H9 (cell line): ENCODE measurements at regions not wholly inside any gene's neighbourhood (a gene's known extent, or its start where the extent isn't known, plus 50 kb on each side); places are given as distances from the start of the nearest gene placed in this dataset.

Experiments
- DNase-seq: peaks from one replicate; pipeline ENCODE4 v3.0.0-alpha.2; 2017
- H2AFZ ChIP-seq: one replicate; pipeline ENCODE4 v1.6.1; 2013; ENCODE audit warnings: mild to moderate bottlenecking, low read length, control low read depth, moderate library complexity
- H2AK5ac ChIP-seq: 2 replicates; pipeline ENCODE4 v1.6.1; 2013; ENCODE audit warnings: low read length, control low read depth, mixed read lengths; ENCODE audit not compliant: insufficient read length
- H2BK120ac ChIP-seq: one replicate; pipeline ENCODE4 v1.6.1; 2013; ENCODE audit warnings: low read depth, mild to moderate bottlenecking, low read length, control low read depth, inconsistent platforms; ENCODE audit not compliant: poor library complexity, severe bottlenecking
- H2BK12ac ChIP-seq: 2 replicates; pipeline ENCODE4 v1.6.1; 2013; ENCODE audit warnings: low read length, control low read depth, mixed read lengths, low read depth; ENCODE audit not compliant: insufficient read length
- H2BK15ac ChIP-seq: 2 replicates; pipeline ENCODE4 v1.6.1; 2013; ENCODE audit warnings: low read depth, low read length, control low read depth
- H2BK20ac ChIP-seq: one replicate; pipeline ENCODE4 v1.6.1; 2013; ENCODE audit warnings: low read depth, mild to moderate bottlenecking, low read length, control low read depth, inconsistent platforms; ENCODE audit not compliant: poor library complexity, severe bottlenecking
- H2BK5ac ChIP-seq: 2 replicates; pipeline ENCODE4 v1.6.1; 2013; ENCODE audit warnings: low read length, control low read depth, mixed read lengths; ENCODE audit not compliant: insufficient read length
- H3K14ac ChIP-seq: 2 replicates; pipeline ENCODE4 v1.6.1; 2013; ENCODE audit warnings: low read length, control low read depth; ENCODE audit not compliant: insufficient read depth
- H3K18ac ChIP-seq: 2 replicates; pipeline ENCODE4 v1.6.1; 2013; ENCODE audit warnings: low read depth, mild to moderate bottlenecking, mixed read lengths, low read length, control low read depth; ENCODE audit not compliant: insufficient read length
- H3K23ac ChIP-seq: 2 replicates; pipeline ENCODE4 v1.6.1; 2013; ENCODE audit warnings: low read length, control low read depth, mixed read lengths, low read depth; ENCODE audit not compliant: insufficient read length
- H3K23me2 ChIP-seq: 2 replicates; pipeline ENCODE4 v1.6.1; 2013; ENCODE audit warnings: low read depth, mild to moderate bottlenecking, mixed read lengths, low read length, control low read depth; ENCODE audit not compliant: insufficient read length, poor library complexity, severe bottlenecking
- H3K27ac ChIP-seq: 2 replicates; pipeline ENCODE4 v1.5.1; 2013; ENCODE audit warnings: low read length, control low read depth, mixed read lengths, low read depth; ENCODE audit not compliant: insufficient read length
- H3K27me3 ChIP-seq: 2 replicates; pipeline ENCODE4 v1.6.1; 2013; ENCODE audit warnings: low read length, control low read depth, inconsistent platforms; ENCODE audit not compliant: insufficient read depth
- H3K4ac ChIP-seq: 2 replicates; pipeline ENCODE4 v1.6.1; 2013; ENCODE audit warnings: low read depth, mild to moderate bottlenecking, control low read depth, inconsistent platforms, low read length, moderate library complexity
- H3K4me1 ChIP-seq: 2 replicates; pipeline ENCODE4 v1.6.1; 2013; ENCODE audit warnings: low read length, control low read depth, inconsistent platforms; ENCODE audit not compliant: insufficient read depth
- H3K4me2 ChIP-seq: 2 replicates; pipeline ENCODE4 v1.6.1; 2013; ENCODE audit warnings: low read length, control low read depth, mixed read lengths; ENCODE audit not compliant: insufficient read length, insufficient read depth
- H3K56ac ChIP-seq: 2 replicates; pipeline ENCODE4 v1.6.1; 2013; ENCODE audit warnings: low read depth, mild to moderate bottlenecking, mixed read lengths, low read length, control low read depth; ENCODE audit not compliant: insufficient read length
- H3K79me1 ChIP-seq: 2 replicates; pipeline ENCODE4 v1.6.1; 2013; ENCODE audit warnings: low read depth, mild to moderate bottlenecking, moderate library complexity, low read length, control low read depth, inconsistent platforms; ENCODE audit not compliant: insufficient read depth, poor library complexity, severe bottlenecking
- H3K79me2 ChIP-seq: 2 replicates; pipeline ENCODE4 v1.6.1; 2013; ENCODE audit warnings: low read length, control low read depth, inconsistent platforms; ENCODE audit not compliant: insufficient read depth
- H3K9ac ChIP-seq: 2 replicates; pipeline ENCODE4 v1.6.1; 2013; ENCODE audit warnings: low read length, control low read depth, mixed read lengths; ENCODE audit not compliant: insufficient read length; ENCODE audit errors: extremely low read depth
- H3K9me3 ChIP-seq: one replicate; pipeline ENCODE4 v1.6.1; 2013; ENCODE audit warnings: low read depth, low read length, inconsistent platforms; ENCODE audit not compliant: control insufficient read depth
- H3T11ph ChIP-seq: one replicate; pipeline ENCODE4 v1.6.1; 2013; ENCODE audit warnings: mild to moderate bottlenecking, low read length, control low read depth, inconsistent platforms
- H4K20me1 ChIP-seq: one replicate; pipeline ENCODE4 v1.6.1; 2013; ENCODE audit not compliant: control insufficient read depth, insufficient read length, insufficient read depth
- H4K5ac ChIP-seq: 2 replicates; pipeline ENCODE4 v1.6.1; 2013; ENCODE audit warnings: low read depth, mild to moderate bottlenecking, mixed read lengths, low read length, control low read depth; ENCODE audit not compliant: insufficient read length
- H4K8ac ChIP-seq: replicated peaks from 2 replicates; pipeline ENCODE4 v1.6.1; 2013; ENCODE audit warnings: low read length, control low read depth, mixed read lengths, low read depth; ENCODE audit not compliant: insufficient read length
- H4K91ac ChIP-seq: 2 replicates; pipeline ENCODE4 v1.6.1; 2013; ENCODE audit warnings: low read depth, mild to moderate bottlenecking, moderate library complexity, mixed read lengths, low read length, control low read depth; ENCODE audit not compliant: insufficient read length
- H3K27ac Mint-ChIP-seq, 3 experiments: 2 replicates in 2 of 3; 3 replicates in 1 of 3; pipeline ENCODE4 v1.8.0; 2020 to 2021; ENCODE audit warnings: mixed read lengths in 3 of 3, mild to moderate bottlenecking in 1 of 3, moderate library complexity in 1 of 3
- H3K27me3 Mint-ChIP-seq: 2 replicates; pipeline ENCODE4 v1.8.0; 2021; ENCODE audit warnings: low read depth, mild to moderate bottlenecking, moderate library complexity, mixed read lengths
- H3K36me3 Mint-ChIP-seq, 3 experiments: 2 replicates in 2 of 3; 3 replicates in 1 of 3; pipeline ENCODE4 v1.8.0; 2020 to 2021; ENCODE audit warnings: low read depth in 3 of 3, mixed read lengths in 3 of 3; ENCODE audit not compliant: insufficient read depth in 1 of 3
- H3K4me1 Mint-ChIP-seq, 2 experiments: 2 replicates each; pipeline ENCODE4 v1.8.0; 2020; ENCODE audit warnings: mixed read lengths in 2 of 2
- H3K4me3 Mint-ChIP-seq, 2 experiments: 2 replicates in 1 of 2; 3 replicates in 1 of 2; pipeline ENCODE4 v1.8.0; 2020 to 2021; ENCODE audit warnings: mild to moderate bottlenecking in 2 of 2, mixed read lengths in 2 of 2, moderate library complexity in 1 of 2
- H3K9me3 Mint-ChIP-seq, 2 experiments: 2 replicates in 1 of 2; 3 replicates in 1 of 2; pipeline ENCODE4 v1.8.0; 2020; ENCODE audit warnings: mild to moderate bottlenecking in 2 of 2, mixed read lengths in 2 of 2, moderate library complexity in 1 of 2
- CTCF ChIP-seq: fragments of 200-600 bp; sonication (generic); conservative IDR thresholded peaks from 3 replicates; pipeline ENCODE4 v1.8.0; 2021; ENCODE audit warnings: antibody characterized with exemption, mild to moderate bottlenecking
- WGBS: extraction: QIAGEN DNeasy Blood & Tissue Kit; methylation state at CpG from one replicate; pipeline ENCODE4 v1.1.7; 2013; ENCODE audit warnings: missing lambda C conversion rate, low lambda C conversion rate, mixed read lengths; ENCODE audit not compliant: insufficient read length; ENCODE audit errors: extremely low coverage; 5-methylcytosine and 5-hydroxymethylcytosine counted together

GRCh38 chr4:125123570-125124109, 191.1 kb upstream of the FAT4 start:
- H4K20me1 ChIP-seq: no peaks in the 10 kb centered on the region
- no peaks in the 10 kb centered on the region for H3K79me2 ChIP-seq
- H3K79me1 ChIP-seq: no peaks in the 10 kb centered on the region
- Mint-ChIP-seq H3K27me3 (no peaks in the 10 kb centered on the region), H3K9me3 (no peaks in the 10 kb centered on the region), H3K36me3 (no peaks in the 10 kb centered on the region), H3K4me1 (peaks cover 9 to 18% of the 10 kb centered on the region in 2 experiments), H3K27ac (no peak overlapping the region), H3K4me3 (no peak overlapping the region)
- H3K4ac ChIP-seq: no peak overlapping the region
- no peak overlapping the region for H3K14ac ChIP-seq
- no peak overlapping the region for H2AK5ac ChIP-seq
- WGBS: no CpG with 5 or more reads among the region's 3 CpGs
- no peak for TF ChIP-seq CTCF
- H3K27ac ChIP-seq: no peak overlapping the region
- H2BK120ac ChIP-seq: no peak overlapping the region
- no peak overlapping the region for H4K91ac ChIP-seq
- H2BK5ac ChIP-seq: no peak overlapping the region
- no peak overlapping the region for H3T11ph ChIP-seq
- no peak for DNase-seq
- no peak overlapping the region for H2BK15ac ChIP-seq
- H3K27me3 ChIP-seq: no peaks in the 10 kb centered on the region
- no peak overlapping the region for H4K8ac ChIP-seq
- no peak overlapping the region for H2AFZ ChIP-seq
- H3K23ac ChIP-seq: no peak overlapping the region
- no peaks in the 10 kb centered on the region for H3K4me1 ChIP-seq
- H2BK12ac ChIP-seq: no peak overlapping the region
- no peak overlapping the region for H2BK20ac ChIP-seq
- no peaks in the 10 kb centered on the region for H3K23me2 ChIP-seq
- no peak overlapping the region for H3K56ac ChIP-seq
- H3K9me3 ChIP-seq: no peaks in the 10 kb centered on the region
- no peak overlapping the region for H3K18ac ChIP-seq
- no peak overlapping the region for H3K4me2 ChIP-seq
- no peak overlapping the region for H4K5ac ChIP-seq
- no peak overlapping the region for H3K9ac ChIP-seq
